HepG2 (cell line): ENCODE measurements at regions not wholly inside any gene's neighbourhood (a gene's known extent, or its start where the extent isn't known, plus 50 kb on each side); places are given as distances from the start of the nearest gene placed in this dataset.

Source experiments
- ARNTL ChIP-seq: sonication (generic); formaldehyde crosslinking; IDR thresholded peaks from 2 replicates; pipeline ENCODE4 v1.4.0; 2020; ENCODE audit warnings: mild to moderate bottlenecking, missing genetic modification reagents
- FOXK1 ChIP-seq: sonication (generic); formaldehyde crosslinking; IDR thresholded peaks from 2 replicates; pipeline ENCODE4 v1.4.0; 2020; ENCODE audit warnings: low read depth, missing genetic modification reagents, borderline replicate concordance
- HOXA3 ChIP-seq: sonication (generic); formaldehyde crosslinking; IDR thresholded peaks from 2 replicates; pipeline ENCODE4 v1.5.0; 2020; ENCODE audit warnings: missing genetic modification reagents
- IKZF1 ChIP-seq: fragments of 450-650 bp; IDR thresholded peaks from 2 replicates; pipeline ENCODE4 v1.7.1; 2016
- IKZF4 ChIP-seq: sonication (generic); formaldehyde crosslinking; IDR thresholded peaks from 2 replicates; pipeline ENCODE4 v1.5.1; 2020; ENCODE audit warnings: borderline replicate concordance, mild to moderate bottlenecking, low read depth, missing genetic modification reagents; ENCODE audit errors: not compliant biosample characterization
- NFYC ChIP-seq: IDR thresholded peaks from 2 replicates; pipeline ENCODE4 v1.6.1; 2016; ENCODE audit warnings: missing genetic modification reagents, missing compliant biosample characterization
- RCOR2 ChIP-seq: IDR thresholded peaks from 2 replicates; pipeline ENCODE4 v1.6.1; 2016; ENCODE audit warnings: missing biosample characterization, missing genetic modification reagents
- RNF2 ChIP-seq: fragments of 450-650 bp; conservative IDR thresholded peaks from 2 replicates; pipeline ENCODE4 v1.6.1; 2016; ENCODE audit warnings: low read depth
- SIN3B ChIP-seq: fragments of 150-350 bp; IDR thresholded peaks from 2 replicates; pipeline ENCODE4 v1.6.1; 2014; ENCODE audit warnings: low read length
- STAG1 ChIP-seq: sonication (generic); formaldehyde crosslinking; IDR thresholded peaks from 2 replicates; pipeline ENCODE4 v1.4.0; 2020; ENCODE audit warnings: missing genetic modification reagents
- TP53 ChIP-seq: sonication (generic); formaldehyde crosslinking; conservative IDR thresholded peaks from 2 replicates; pipeline ENCODE4 v1.4.0; 2020; ENCODE audit warnings: missing genetic modification reagents
- TSC22D2 ChIP-seq: sonication (generic); formaldehyde crosslinking; IDR thresholded peaks from 2 replicates; pipeline ENCODE4 v1.5.1; 2020; ENCODE audit warnings: missing genetic modification reagents, mild to moderate bottlenecking, borderline replicate concordance
- ZBTB3 ChIP-seq: sonication (generic); formaldehyde crosslinking; IDR thresholded peaks from 2 replicates; pipeline ENCODE4 v1.4.0; 2020; ENCODE audit warnings: low read depth, mild to moderate bottlenecking, moderate library complexity, missing genetic modification reagents, borderline replicate concordance
- ZNF510 ChIP-seq: sonication (generic); formaldehyde crosslinking; IDR thresholded peaks from 2 replicates; pipeline ENCODE4 v1.4.0; 2020; ENCODE audit warnings: low read depth, mild to moderate bottlenecking, missing genetic modification reagents
- ZNF761 ChIP-seq: sonication (generic); formaldehyde crosslinking; conservative IDR thresholded peaks from 2 replicates; pipeline ENCODE4 v1.4.0; 2020; ENCODE audit warnings: mild to moderate bottlenecking, missing genetic modification reagents
- TF ChIP-seq, protein P1 (sequence below): IDR thresholded peaks from 2 replicates; pipeline ENCODE4 v1.6.1; 2016; ENCODE audit warnings: low read depth
- TF ChIP-seq, protein P2 (sequence below): sonication (generic); formaldehyde crosslinking; IDR thresholded peaks from 2 replicates; pipeline ENCODE4 v1.8.1; 2022; ENCODE audit warnings: mild to moderate bottlenecking, missing genetic modification reagents
- TF ChIP-seq, protein P3 (sequence below): sonication (generic); formaldehyde crosslinking; IDR thresholded peaks from 2 replicates; pipeline ENCODE4 v1.5.1; 2020; ENCODE audit warnings: missing genetic modification reagents, mild to moderate bottlenecking, borderline replicate concordance
- TF ChIP-seq, protein P4 (sequence below), 2 experiments: sonication (generic) in 1 of 2; formaldehyde crosslinking in 1 of 2; IDR thresholded peaks; 2 replicates each; pipeline versions ENCODE4 v1.6.1 to v1.9.0; 2014 to 2022; ENCODE audit warnings: antibody characterized with exemption in 1 of 2, borderline replicate concordance in 1 of 2, inconsistent platforms in 1 of 2, low read depth in 1 of 2, missing genetic modification reagents in 1 of 2

DNA sequence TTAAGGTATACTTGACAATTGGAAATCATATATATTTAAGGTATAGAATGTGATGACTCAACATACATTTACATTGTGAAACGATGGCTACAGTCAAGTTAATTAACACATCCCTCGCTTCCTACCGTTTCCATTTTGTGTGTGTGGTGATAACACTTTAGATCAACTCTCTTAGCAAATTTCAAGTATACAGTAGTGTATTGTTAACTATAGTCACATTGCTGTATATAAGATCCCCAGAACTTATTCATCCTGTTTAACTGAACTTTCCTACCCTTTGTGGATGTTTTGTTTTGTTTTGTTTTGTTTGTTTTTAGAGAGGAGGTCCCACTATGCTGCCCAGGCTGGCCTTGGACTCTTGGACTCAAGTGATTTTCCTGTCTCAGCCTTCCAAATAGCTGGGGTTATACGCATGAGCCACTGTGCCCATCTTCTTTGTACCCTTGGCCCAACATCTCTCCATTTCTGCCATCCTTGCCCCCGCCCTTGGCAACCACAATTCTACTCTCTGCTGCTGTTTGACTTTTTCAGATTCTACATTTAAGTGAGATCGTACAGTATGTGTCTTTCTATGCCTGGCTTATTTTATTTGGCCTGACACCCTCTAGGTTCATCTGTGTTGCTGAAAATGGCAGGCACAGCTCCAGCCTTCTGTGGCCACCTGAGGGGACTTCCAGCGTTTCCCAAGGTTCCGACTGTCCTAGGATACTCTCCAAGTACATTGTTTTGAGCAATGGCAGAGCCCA, 90.5 kb upstream of the SNX9 start (continued):
- TF ChIP-seq, protein P1, sequence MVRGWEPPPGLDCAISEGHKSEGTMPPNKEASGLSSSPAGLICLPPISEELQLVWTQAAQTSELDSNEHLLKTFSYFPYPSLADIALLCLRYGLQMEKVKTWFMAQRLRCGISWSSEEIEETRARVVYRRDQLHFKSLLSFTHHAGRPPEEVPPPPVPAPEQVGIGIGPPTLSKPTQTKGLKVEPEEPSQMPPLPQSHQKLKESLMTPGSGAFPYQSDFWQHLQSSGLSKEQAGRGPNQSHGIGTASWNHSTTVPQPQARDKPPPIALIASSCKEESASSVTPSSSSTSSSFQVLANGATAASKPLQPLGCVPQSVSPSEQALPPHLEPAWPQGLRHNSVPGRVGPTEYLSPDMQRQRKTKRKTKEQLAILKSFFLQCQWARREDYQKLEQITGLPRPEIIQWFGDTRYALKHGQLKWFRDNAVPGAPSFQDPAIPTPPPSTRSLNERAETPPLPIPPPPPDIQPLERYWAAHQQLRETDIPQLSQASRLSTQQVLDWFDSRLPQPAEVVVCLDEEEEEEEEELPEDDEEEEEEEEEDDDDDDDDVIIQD (CRISPR knock-in tag), result peak; percentile 25; the same call in 1 of the 2 replicates
- TF ChIP-seq SIN3B (no peak), TSC22D2 (CRISPR knock-in tag) (no peak), IKZF1 (no peak), TP53 (no peak), NFYC (CRISPR knock-in tag) (no peak), IKZF4 (CRISPR knock-in tag) (no peak), ARNTL (CRISPR knock-in tag) (0 out of 2 replicates have a peak, but pooled peaks have one; percentile 25), HOXA3 (CRISPR knock-in tag) (peak; percentile 36; the same call in 1 of the 2 replicates), ZBTB3 (CRISPR knock-in tag) (0 out of 2 replicates have a peak, but pooled peaks have one; percentile 41), RCOR2 (CRISPR knock-in tag) (peak; percentile 52; the same call in 1 of the 2 replicates), STAG1 (CRISPR knock-in tag) (0 out of 2 replicates have a peak, but pooled peaks have one; percentile 8), RNF2 (no peak), ZNF761 (CRISPR knock-in tag) (no peak), FOXK1 (CRISPR knock-in tag) (peak; percentile 47; the same call in 1 of the 2 replicates), ZNF510 (no peak)
- TF ChIP-seq, protein P2, sequence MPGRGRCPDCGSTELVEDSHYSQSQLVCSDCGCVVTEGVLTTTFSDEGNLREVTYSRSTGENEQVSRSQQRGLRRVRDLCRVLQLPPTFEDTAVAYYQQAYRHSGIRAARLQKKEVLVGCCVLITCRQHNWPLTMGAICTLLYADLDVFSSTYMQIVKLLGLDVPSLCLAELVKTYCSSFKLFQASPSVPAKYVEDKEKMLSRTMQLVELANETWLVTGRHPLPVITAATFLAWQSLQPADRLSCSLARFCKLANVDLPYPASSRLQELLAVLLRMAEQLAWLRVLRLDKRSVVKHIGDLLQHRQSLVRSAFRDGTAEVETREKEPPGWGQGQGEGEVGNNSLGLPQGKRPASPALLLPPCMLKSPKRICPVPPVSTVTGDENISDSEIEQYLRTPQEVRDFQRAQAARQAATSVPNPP (CRISPR knock-in tag), result no peak
- TF ChIP-seq, protein P3, sequence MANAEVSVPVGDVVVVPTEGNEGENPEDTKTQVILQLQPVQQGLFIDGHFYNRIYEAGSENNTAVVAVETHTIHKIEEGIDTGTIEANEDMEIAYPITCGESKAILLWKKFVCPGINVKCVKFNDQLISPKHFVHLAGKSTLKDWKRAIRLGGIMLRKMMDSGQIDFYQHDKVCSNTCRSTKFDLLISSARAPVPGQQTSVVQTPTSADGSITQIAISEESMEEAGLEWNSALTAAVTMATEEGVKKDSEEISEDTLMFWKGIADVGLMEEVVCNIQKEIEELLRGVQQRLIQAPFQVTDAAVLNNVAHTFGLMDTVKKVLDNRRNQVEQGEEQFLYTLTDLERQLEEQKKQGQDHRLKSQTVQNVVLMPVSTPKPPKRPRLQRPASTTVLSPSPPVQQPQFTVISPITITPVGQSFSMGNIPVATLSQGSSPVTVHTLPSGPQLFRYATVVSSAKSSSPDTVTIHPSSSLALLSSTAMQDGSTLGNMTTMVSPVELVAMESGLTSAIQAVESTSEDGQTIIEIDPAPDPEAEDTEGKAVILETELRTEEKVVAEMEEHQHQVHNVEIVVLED (CRISPR knock-in tag), result no peak; the same call in 1 of the 2 replicates
- TF ChIP-seq, protein P4, sequence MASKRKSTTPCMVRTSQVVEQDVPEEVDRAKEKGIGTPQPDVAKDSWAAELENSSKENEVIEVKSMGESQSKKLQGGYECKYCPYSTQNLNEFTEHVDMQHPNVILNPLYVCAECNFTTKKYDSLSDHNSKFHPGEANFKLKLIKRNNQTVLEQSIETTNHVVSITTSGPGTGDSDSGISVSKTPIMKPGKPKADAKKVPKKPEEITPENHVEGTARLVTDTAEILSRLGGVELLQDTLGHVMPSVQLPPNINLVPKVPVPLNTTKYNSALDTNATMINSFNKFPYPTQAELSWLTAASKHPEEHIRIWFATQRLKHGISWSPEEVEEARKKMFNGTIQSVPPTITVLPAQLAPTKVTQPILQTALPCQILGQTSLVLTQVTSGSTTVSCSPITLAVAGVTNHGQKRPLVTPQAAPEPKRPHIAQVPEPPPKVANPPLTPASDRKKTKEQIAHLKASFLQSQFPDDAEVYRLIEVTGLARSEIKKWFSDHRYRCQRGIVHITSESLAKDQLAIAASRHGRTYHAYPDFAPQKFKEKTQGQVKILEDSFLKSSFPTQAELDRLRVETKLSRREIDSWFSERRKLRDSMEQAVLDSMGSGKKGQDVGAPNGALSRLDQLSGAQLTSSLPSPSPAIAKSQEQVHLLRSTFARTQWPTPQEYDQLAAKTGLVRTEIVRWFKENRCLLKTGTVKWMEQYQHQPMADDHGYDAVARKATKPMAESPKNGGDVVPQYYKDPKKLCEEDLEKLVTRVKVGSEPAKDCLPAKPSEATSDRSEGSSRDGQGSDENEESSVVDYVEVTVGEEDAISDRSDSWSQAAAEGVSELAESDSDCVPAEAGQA (IDR thresholded peaks at IDR 0.05; ENCODE audit: low read depth), result 0 out of 2 replicates have a peak, but pooled peaks have one; percentile 19
- TF ChIP-seq, protein P4 (CRISPR knock-in tag; IDR thresholded peaks at IDR 0.05; ENCODE audit: borderline replicate concordance), result peak; percentile 57; the same call in 1 of the 2 replicates
